ENCODE measurements at regions not wholly inside any gene's neighbourhood (a gene's known extent, or its start where the extent isn't known, plus 50 kb on each side); places are given as distances from the start of the nearest gene placed in this dataset.

DNA sequence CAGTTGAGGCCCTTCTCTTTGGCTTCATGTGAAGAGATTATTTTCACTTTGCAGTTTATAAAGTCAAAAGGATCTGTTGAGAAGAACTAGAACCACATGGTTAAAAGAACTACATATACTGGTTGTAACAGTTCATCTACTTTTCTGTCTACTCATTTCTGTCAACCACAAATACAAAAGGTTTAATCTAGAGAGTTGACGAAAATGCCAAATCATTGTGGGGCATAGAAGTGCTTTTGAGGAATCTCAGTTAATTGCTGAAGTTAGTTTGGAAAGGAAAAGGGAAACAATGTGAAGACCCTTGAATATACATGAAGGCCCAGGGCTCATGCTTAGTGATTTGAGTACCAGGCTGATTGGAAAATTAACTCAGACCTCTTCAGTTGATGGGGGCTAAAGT is 415.7 kb upstream of the ZP4 start:
- Histone ChIP-seq H4K20me1 (ENCODE audit: insufficient read depth, low read length) (no peaks in the 10 kb centered on the region), H3K4me3 (ENCODE audit: insufficient read depth, low read length) (no peak overlapping the region), H3K27ac (ENCODE audit: low read depth, low read length) (no peak overlapping the region), H3K27me3 (ENCODE audit: insufficient read depth, low read length) (no peaks in the 10 kb centered on the region), H3K4me1 (ENCODE audit: insufficient read depth, low read length) (no peaks in the 10 kb centered on the region), H3K36me3 (ENCODE audit: insufficient read depth, low read length) (no peaks in the 10 kb centered on the region), H3K79me2 (ENCODE audit: insufficient read depth, low read length) (no peaks in the 10 kb centered on the region), H3K4me2 (ENCODE audit: insufficient read depth, low read length) (no peak overlapping the region), H3K9me3 (ENCODE audit: low read depth, low read length) (no peaks in the 10 kb centered on the region), H2AFZ (ENCODE audit: low read length) (no peak overlapping the region)
- DNase-seq (ENCODE audit: insufficient read length, low spot score, missing footprints): no peak
- TF ChIP-seq, protein P1, sequence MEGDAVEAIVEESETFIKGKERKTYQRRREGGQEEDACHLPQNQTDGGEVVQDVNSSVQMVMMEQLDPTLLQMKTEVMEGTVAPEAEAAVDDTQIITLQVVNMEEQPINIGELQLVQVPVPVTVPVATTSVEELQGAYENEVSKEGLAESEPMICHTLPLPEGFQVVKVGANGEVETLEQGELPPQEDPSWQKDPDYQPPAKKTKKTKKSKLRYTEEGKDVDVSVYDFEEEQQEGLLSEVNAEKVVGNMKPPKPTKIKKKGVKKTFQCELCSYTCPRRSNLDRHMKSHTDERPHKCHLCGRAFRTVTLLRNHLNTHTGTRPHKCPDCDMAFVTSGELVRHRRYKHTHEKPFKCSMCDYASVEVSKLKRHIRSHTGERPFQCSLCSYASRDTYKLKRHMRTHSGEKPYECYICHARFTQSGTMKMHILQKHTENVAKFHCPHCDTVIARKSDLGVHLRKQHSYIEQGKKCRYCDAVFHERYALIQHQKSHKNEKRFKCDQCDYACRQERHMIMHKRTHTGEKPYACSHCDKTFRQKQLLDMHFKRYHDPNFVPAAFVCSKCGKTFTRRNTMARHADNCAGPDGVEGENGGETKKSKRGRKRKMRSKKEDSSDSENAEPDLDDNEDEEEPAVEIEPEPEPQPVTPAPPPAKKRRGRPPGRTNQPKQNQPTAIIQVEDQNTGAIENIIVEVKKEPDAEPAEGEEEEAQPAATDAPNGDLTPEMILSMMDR (IDR thresholded peaks at IDR 0.05; ENCODE audit: extremely low read depth, low read depth, low read length): no peak

DNA sequence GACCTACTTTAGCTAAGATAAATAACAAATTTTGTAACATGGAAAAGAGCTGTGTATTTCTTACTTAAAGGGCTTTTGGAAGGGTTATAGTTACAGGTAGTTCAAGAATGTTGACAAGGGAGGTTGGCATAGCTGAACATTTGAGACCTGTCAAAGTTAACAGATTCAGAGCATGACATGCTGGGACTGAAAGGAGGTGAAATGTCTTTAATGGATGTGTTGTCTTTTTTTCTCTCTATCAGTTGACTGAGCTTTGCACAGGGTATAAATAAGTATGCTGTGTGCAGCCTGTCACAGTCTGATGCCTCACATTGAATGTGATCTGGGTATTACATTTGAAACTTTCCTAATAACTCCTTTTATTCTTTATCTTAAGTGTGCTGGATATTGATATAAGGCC is 411.9 kb upstream of the ZP4 start:
- no peak for DNase-seq (ENCODE audit: insufficient read length, low spot score, missing footprints)
- no peaks in the 10 kb centered on the region for H4K20me1 ChIP-seq (ENCODE audit: insufficient read depth, low read length)
- H3K36me3 ChIP-seq (ENCODE audit: insufficient read depth, low read length): no peaks in the 10 kb centered on the region
- H2AFZ ChIP-seq (ENCODE audit: low read length): no peak overlapping the region
- no peak overlapping the region for H3K27ac ChIP-seq (ENCODE audit: low read depth, low read length)
- H3K27me3 ChIP-seq (ENCODE audit: insufficient read depth, low read length): no peaks in the 10 kb centered on the region
- no peaks in the 10 kb centered on the region for H3K4me1 ChIP-seq (ENCODE audit: insufficient read depth, low read length)
- H3K79me2 ChIP-seq (ENCODE audit: insufficient read depth, low read length): no peaks in the 10 kb centered on the region
- TF ChIP-seq, protein P1 (IDR thresholded peaks at IDR 0.05; ENCODE audit: extremely low read depth, low read depth, low read length): no peak
- H3K9me3 ChIP-seq (ENCODE audit: low read depth, low read length): no peaks in the 10 kb centered on the region
- H3K4me3 ChIP-seq (ENCODE audit: insufficient read depth, low read length): no peak overlapping the region
- H3K4me2 ChIP-seq (ENCODE audit: insufficient read depth, low read length): no peak overlapping the region

DNA sequence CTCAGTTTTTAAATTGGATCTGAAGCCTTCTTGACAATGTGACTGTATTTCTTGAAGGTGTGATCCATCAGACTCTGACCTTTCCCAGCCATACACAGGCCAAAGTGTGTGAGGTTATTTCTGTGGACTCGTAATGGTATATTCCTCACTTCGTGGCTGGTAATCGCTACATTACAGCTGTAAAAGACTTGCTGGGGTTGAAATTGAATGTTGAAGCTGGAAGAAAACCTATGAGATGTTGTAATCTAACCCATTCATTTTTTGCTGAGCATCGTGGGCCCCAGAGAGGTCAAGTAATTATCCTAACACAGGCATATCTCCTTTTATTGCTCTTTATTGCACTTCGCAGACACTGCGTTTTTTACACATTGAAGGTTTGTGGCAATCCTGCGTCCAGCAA is 405.6 kb upstream of the ZP4 start:
- no peak for DNase-seq (ENCODE audit: insufficient read length, low spot score, missing footprints)
- no peaks in the 10 kb centered on the region for H3K27me3 ChIP-seq (ENCODE audit: insufficient read depth, low read length)
- no peak overlapping the region for H3K4me2 ChIP-seq (ENCODE audit: insufficient read depth, low read length)
- no peak overlapping the region for H3K27ac ChIP-seq (ENCODE audit: low read depth, low read length)
- no peaks in the 10 kb centered on the region for H3K4me1 ChIP-seq (ENCODE audit: insufficient read depth, low read length)
- no peaks in the 10 kb centered on the region for H3K36me3 ChIP-seq (ENCODE audit: insufficient read depth, low read length)
- no peaks in the 10 kb centered on the region for H3K79me2 ChIP-seq (ENCODE audit: insufficient read depth, low read length)
- TF ChIP-seq, protein P1 (IDR thresholded peaks at IDR 0.05; ENCODE audit: extremely low read depth, low read depth, low read length): no peak
- no peak overlapping the region for H3K4me3 ChIP-seq (ENCODE audit: insufficient read depth, low read length)
- H2AFZ ChIP-seq (ENCODE audit: low read length): no peak overlapping the region
- no peaks in the 10 kb centered on the region for H3K9me3 ChIP-seq (ENCODE audit: low read depth, low read length)
- H4K20me1 ChIP-seq (ENCODE audit: insufficient read depth, low read length): no peaks in the 10 kb centered on the region

DNA sequence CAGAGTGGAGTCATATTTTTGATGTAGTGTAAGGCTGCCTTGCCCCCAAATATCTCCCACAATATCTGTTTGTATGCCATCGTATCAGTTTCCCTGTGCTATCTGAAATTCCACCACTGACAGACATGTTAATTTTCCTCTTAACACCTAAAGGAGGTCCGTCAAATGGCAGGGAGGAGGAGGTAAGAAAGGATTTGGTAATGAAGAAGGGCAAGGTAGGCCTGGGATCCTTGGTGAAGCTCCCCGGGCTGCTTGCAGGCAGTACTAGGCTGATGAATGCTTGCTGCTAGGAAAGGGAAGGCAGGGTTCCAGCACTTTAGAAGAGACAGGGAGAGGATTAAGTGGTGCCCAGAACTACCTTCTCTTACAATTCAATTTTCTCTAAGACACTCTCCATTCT is 402.4 kb upstream of the ZP4 start:
- TF ChIP-seq, protein P1 (IDR thresholded peaks at IDR 0.05; ENCODE audit: extremely low read depth, low read depth, low read length): no peak
- Histone ChIP-seq H3K79me2 (ENCODE audit: insufficient read depth, low read length) (no peaks in the 10 kb centered on the region), H3K4me1 (ENCODE audit: insufficient read depth, low read length) (no peaks in the 10 kb centered on the region)

More for the DNA sequence above, 402.4 kb upstream of the ZP4 start:
- Histone ChIP-seq H3K27ac (ENCODE audit: low read depth, low read length) (no peak overlapping the region), H3K9me3 (ENCODE audit: low read depth, low read length) (no peaks in the 10 kb centered on the region), H4K20me1 (ENCODE audit: insufficient read depth, low read length) (no peaks in the 10 kb centered on the region), H3K4me3 (ENCODE audit: insufficient read depth, low read length) (no peak overlapping the region), H3K36me3 (ENCODE audit: insufficient read depth, low read length) (no peaks in the 10 kb centered on the region), H3K4me2 (ENCODE audit: insufficient read depth, low read length) (no peak overlapping the region), H2AFZ (ENCODE audit: low read length) (no peak overlapping the region), H3K27me3 (ENCODE audit: insufficient read depth, low read length) (no peaks in the 10 kb centered on the region)
- DNase-seq (ENCODE audit: insufficient read length, low spot score, missing footprints): no peak
